ENCODE measurements at regions not wholly inside any gene's neighbourhood (a gene's known extent, or its start where the extent isn't known, plus 50 kb on each side); places are given as distances from the start of the nearest gene placed in this dataset.
"Not testable (repeated sequence)": the region's sequence is repeated elsewhere in the genome, so short reads cannot be mapped to it uniquely, and the experiment has no call there.

DNA sequence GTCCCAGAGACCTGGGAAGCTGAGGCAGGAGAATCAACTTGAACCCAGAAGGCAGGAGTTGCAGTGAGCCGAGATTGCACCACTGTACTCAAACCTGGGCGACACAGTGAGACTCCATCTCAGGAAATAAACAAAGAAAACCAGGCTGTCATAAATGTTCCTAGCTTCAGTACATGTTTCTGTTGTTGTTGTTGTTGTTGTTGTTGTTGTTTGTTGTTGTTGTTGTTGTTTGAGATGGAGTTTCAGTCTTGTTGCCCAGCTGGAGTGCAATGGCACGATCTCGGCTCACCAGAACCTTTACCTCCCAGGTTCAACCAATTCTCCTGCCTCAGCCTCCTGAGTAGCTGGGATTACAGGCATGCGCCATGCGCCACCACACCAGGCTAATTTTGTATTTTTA is 452.5 kb downstream of the HS3ST3B1 start:
- no peak for DNase-seq

DNA sequence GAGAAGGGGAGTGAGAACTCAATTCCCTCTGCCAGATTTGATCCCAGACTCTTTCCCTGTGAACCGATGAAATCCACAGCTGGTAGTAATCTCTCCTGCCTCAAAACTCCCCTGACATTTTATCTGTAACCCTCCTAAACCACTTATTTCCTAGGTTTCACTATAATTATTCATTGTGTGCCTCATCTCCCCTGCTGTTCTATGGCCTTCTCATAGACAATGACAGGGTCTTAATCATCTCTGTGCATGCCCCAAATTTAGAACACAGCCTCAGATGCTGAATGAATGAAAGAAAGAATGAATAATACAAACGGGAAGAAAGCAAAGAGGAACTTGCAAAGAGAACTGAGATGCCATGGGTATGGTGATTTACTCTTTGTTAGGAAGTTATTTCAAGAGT is 451.1 kb downstream of the HS3ST3B1 start:
- DNase-seq, result no peak

DNA sequence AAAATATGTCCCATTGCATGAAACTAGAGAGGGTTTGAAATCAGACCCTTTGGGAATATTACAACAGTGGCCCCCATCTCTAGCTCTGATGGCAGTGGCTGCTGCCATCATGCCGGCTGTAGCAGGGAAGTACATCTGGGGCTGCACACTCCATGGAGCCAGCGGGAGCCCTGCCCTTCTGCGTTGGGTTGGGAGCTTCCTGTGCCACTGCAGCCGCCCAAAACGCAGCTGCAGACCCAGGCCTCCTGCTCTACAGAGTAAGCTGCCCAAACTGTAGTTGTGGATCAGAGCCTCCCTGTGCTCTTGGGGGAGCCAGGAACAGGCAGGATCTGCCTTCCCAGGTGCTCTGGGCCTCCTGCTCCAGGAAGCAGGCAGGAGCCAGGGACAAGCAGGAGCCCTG is 450.0 kb downstream of the HS3ST3B1 start:
- no peak for DNase-seq

DNA sequence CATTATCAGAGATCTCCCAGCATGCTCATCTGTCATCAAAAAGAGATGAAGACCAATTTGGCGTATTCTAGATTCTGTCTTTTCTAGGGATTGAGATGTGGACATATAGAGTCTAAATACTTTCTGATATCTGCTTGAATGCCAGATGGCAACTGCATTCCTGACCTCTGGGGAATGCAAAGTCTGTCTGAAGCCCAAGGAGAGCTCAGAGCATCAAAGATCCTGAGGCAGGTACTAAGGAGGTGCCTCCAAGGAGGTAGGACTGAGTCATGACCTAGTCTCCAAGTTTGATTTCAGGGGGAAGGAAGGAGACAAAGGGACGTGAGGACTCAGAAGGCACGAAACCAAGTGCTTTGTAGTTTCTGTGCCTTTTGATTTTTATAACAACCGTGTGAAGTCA is 448.4 kb downstream of the HS3ST3B1 start:
- DNase-seq, result no peak

DNA sequence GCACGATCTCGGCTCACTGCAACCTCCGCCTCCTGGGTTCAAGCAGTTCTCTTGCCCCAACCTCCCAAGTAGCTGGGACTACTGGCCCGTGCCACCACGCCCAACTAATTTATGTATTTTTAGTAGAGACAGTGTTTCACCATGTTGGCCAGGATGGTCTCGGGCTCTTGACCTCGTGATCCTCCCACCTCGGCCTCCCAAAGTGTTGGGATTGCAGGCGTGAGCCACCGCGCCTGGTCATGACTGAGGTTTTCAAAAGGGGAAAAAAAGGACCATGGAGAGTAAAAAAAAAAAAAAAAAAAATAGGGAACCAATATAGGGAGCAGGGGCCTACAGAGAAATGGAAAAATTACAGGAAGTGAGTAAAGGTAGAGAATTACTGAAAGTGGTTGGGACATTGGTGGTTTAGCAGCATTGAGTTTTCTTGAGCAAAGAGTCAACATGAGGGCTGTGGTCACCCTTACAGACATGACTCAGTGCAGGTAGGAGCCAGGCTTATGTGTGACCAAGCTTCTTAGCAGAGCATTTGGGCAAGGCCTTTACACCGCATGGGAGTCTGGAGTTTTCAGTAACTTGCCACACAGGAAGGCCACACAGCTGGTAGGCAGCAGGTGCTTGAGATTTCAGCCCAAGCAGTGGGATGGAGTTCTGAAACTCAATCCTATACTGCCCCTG is 447.3 kb downstream of the HS3ST3B1 start:
- no peak for DNase-seq

DNA sequence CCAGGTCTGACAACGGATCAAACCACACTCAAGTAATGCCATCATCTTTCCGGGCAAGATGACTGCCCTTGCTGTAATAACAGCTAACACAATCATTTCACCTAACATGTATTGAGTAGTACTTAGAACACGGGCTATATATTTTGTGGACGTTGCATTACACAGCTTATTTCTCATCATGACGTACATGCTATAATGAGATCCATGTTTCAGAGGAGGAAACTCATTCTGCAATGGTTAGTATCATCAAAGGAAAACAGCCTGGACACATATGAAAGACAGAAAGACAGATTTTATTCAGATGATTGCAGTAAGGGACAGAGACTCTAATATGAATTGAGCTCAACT is 446.7 kb downstream of the HS3ST3B1 start:
- no peak for DNase-seq

DNA sequence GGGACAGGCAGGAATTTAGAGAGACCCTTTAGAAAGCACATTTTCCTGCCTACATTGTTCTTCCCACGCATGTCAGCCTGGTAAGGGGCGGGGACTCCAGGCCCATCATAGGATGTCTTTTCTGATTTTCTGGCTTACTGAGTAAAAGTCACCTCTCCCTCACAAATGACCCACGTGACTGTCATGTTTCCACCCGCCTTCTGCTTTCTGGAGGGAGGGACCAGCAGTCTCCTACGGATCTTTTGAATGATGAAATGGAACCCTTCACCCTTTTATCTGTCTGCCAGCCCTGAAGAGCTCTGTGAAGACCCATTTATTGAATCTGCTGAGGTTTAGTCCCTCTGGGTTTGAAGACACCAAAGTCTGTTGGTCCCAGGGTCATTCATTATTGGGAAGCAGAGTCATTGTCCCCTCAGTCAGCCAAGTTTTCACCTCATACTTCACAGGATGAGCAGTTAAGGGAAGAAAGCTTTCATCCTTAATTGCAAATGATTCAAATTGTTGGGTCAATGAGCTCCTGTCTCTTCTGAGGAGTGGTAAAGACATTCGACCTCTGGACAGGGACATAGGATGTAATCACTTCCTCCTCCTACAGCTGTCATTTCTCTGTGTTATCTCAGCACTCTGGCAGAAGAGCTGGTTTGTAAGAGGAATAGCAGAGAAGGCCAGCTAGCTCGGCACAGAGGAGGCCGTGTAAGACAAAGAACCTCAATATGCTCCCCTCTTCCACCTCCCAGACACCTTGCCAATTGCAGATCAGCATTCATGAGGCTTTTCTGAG is 446.1 kb downstream of the HS3ST3B1 start:
- no peak for DNase-seq

DNA sequence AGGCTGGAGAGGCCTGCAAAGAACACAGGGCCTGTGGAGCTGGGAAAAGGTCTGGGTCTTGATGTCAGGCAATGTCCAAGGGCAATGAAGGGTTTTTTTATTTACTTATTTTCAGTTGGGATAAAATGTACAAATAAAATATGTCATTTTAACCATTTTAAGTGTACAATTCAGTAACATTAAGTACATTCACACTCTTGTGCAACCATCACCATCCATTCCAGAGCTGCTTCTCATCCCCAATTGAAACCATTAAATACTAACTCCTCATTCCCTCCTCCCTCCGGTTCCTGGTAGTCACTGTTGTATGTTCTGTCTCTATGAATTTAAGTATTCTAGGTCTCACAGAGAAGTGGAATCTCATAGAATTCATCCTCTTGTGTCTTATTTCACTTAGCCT is 444.7 kb downstream of the HS3ST3B1 start:
- DNase-seq, result no peak

DNA sequence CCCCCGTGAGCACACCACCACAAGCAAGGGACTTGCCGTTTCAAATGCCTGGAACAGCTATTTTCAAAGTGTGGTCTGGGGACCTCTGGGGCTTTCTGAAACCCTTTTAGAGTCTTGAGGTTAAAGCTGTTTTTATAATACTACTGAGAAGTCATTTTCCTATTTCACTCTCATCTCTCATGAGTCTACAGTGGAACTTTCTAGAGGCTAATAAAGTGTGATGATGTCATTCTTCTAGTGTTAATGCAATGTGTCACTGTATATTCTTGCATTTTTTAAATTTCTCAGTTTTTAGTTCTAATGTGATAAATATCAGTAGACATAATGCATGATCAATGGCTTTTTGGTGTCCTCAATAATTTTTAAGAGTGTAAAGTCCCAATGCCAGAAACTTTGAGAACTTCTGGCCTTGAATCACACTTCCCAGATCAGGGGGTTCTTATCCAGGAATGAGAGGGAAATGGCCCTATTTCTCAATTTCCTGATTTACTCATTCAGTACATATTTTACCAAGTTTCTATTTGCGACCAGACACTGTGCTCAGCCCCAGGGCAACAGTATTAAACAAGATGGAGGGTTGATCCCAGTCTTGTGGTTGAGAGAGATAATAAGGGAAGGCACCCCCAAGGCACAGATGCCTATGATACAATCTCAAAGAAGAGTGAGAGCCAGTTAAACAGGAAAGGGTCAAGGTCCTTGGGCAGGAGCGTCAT is 444.0 kb downstream of the HS3ST3B1 start:
- no peak for DNase-seq

DNA sequence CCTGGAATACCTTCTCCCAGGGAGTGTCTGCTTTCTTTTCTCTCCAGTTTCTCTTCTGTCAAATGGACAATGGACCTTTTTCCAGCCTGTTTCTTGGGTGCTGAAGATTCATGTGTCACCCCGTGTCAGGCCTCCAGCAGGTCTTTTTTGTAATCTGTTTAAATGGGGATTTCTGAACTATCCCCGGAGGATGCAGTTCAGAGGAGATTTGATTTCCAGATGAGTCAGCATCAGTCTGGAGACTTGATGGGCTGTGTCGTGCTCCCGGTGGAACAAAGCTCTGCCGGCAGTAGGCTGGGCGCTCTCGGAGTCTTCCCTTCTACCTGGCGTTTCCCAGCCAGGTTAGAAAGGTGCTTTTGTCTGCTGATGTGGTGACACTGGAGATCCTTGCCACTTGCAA is 440.6 kb downstream of the HS3ST3B1 start:
- no peak for DNase-seq

DNA sequence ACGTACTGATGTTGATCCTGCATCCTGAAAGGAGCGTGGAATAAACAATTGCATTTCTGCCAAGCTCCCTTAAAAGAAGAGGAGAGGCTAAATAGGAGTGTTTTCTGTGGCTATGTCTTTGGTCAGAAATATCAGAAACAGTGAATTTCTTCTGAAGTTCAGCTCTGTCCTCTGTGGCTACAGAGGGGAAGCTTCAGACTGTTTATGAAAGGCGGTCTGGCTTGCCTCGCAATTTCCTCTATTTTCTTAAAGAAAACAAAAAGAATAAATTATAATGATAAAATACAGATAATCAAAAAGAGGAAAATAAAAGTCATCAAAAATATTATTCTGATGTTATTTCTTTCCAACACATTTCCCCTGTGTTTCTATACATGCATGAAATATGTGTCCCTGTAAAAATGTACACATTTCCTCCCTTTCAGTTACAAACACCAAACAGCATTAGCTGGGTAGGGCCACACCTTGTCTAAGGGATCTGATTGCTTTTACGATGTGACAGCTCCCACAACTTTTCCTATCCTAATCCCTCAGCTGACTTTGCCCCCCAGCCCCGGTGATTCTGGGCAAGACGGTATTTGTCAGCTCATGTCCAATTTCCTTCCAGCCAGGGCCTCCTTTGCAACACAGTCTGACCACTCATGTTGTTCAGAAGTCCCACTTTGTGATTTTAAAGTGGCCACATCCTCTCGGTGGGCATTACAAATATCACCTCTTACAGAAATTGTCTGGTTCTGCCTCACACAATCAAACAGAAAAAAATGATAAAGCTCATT is 439.0 kb downstream of the HS3ST3B1 start:
- no peak for DNase-seq

DNA sequence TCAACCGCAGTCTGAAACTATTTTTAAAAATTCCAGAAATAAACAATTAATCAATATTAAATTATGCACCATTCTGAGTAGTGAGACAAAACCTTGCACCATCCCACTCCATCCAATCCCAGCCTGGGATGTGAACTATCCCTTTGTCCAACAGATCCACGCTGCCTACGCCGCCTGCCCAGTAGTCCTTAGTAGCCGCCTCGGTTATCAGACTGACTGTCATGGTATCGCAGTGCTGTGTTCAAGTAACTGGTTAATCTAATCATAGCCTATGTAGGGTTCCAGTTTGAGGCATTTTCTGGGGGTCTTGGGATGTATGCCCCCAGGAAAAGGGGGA is 437.7 kb downstream of the HS3ST3B1 start:
- DNase-seq, result no peak

DNA sequence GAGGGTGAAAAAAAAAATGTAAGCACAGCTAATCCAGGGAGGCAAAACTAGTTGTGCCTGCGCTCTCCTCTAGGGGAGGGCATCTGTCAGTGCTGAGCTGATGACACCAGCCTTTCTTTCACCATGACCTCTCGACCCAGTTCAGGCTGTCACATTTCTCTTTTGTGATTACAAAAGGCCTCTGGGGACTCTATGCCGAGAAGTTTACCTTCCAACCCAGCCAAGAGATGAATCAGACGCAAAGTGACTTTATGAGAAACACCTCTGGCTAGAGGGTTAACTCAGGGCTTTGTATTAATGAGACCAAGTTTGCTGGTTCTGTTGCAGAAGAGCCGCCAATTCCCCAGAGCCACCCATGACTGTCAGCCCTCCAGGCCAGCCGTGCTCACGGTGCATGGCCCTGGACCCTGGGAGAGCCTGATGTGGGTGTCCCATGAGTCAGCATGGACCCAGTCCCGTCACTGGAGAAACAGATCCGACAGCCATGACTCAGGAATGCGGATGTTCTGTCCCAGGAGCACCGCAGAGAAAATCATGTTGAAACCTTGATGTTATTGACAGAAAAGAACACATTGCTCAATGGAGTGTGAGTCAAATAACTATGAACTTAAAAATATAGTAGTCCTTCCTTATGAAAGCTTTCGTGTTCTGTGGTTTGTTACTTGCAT is 437.2 kb downstream of the HS3ST3B1 start:
- DNase-seq, result no peak

DNA sequence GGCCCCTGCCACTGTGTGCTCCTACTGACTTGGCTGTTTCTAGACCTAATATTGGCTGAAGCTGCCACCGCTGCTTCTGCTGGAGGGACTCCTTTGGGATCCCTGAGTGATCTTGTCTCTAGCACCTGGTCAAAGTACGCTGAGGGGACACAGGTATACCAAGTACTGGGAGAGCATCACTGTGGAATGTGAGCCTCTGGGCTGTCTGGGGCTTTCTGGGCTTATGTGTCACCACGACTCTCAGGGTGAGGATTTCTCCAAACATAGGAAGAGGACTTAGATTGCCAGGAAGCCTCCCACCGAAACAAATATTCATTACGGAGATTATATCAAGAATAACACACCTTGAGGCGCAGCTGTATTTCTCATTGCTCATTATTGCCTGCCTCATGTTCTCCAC is 435.8 kb downstream of the HS3ST3B1 start:
- no peak for DNase-seq

DNA sequence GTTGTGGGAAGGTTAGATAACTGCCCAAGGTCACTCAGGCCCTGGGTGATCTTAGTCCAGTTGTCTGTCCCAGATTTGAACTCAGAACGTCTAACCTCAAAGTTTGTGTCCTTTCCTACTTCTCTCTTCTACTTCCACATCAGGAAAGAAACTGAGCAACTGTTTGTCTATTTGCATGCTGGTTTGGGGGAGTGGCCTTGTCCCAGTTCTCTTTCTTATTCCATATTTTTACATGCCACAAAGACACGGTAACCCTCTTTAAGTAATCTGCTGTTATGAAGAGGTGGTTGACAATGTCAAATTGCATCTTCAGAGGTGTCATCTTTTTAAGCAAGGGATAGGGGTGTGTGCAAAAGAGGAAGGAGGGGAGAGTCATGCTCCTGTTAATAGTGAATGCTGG is 432.5 kb downstream of the HS3ST3B1 start:
- no peak for DNase-seq

DNA sequence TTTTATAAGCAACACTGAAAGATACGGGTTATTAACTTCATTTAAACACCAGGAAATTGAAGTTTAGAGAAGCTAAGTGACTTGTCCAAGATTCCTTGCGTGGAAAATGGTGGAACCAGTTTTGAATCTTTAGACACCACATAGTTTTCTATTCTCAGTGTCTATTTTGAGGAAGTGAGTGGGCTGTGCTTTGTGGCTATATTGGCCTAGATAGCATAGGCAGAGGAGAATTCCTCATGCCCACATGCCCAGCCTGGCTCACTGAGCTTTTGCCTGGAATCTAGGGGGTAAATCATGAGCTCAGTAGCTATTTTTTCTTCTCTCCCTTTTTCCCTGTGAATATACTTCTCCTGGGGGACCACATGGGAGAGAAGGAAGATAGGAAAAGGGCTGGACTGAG is 431.3 kb downstream of the HS3ST3B1 start:
- DNase-seq, result no peak

DNA sequence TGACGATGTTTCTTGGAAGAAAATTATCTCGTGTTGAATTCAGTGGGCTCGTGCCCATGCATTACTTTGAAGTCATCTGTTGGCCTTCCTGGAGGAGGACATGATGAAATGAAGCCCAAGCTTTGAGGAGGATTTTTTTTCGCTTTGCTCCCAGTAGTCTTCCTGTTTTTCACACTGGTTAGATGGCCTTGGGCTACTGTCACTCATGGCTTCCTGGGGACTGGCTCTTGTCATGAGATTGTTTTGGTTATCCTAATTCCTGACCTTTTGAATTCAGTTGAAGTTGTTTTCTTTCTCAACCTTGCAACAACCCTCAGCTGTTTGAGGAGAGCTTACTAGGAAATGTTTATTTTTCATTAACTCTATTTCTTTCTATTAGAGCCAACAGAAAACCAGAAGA is 430.7 kb downstream of the HS3ST3B1 start:
- no peak for DNase-seq

DNA sequence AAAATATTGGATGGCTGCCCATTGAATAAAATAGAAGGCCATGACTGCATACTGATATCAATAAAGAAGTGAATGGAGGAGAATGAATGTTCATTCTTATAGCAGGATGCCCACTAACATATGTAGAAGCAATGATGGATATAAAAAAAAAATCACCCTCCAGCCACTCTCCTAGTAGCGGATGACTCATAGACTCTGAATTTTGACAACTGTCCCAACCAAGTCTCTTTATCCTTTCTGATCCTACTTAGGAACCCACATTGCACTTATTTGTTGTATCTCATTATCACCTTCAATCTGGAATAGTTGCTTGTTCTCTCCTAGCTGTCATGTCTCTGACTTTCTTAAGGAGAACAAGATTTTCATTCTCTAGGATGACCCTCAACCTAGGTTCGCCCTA is 429.9 kb downstream of the HS3ST3B1 start:
- DNase-seq, result no peak

DNA sequence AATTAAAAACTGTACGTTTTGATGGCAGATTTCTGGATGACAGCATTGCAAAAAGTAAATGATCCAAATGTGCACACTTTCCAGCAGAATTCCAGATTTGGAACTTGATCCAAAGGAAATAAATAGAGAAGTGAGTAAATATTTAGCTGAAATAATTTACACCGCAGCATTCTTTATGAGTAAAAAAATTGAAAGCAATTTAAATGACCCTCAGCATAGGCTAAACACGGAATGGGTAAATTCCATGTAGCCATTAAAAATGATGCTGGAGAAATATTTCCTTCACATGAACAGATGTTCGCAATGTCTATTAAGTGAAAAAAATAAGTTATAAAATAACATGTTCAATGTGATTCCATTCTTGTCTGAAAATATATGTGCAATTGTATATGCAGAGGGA is 424.8 kb downstream of the HS3ST3B1 start:
- DNase-seq, result no peak

DNA sequence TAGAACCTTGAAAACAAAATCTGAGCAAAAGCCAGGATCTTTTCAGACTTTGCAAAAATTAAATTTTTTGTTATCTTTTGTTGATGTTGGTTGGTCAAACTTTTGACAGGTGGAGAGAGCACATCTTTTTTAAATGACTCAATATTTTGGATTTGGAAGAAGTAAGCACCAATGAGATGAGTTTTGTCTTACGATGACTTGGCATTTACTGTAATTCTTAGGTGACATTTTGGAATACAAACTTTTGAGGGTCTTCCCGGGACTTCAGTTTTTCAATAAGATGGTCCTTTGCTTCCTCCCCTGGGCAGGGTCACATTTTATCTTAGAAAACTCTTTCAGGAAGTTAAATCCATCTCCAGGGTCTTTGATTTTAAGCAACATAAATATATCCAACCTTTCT is 423.9 kb downstream of the HS3ST3B1 start:
- no peak for DNase-seq

DNA sequence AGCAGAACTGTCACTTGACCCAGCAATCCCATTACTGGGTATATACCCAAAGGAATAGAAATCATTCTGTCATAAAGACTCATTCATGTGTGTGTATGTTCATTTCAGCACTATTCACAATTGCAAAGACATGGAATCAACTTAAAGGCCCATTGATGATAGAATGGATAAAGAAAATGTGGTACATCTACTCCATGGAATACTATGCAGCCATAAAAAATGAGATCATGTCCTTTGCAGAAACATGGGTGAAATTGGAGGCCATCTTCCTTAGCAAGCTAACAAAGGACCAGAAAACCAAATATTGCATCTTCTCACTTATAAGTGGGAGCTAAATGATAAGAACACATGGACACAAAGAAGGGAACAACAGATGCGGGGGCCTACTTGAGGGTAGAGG is 422.5 kb downstream of the HS3ST3B1 start:
- not testable (repeated sequence) for DNase-seq

DNA sequence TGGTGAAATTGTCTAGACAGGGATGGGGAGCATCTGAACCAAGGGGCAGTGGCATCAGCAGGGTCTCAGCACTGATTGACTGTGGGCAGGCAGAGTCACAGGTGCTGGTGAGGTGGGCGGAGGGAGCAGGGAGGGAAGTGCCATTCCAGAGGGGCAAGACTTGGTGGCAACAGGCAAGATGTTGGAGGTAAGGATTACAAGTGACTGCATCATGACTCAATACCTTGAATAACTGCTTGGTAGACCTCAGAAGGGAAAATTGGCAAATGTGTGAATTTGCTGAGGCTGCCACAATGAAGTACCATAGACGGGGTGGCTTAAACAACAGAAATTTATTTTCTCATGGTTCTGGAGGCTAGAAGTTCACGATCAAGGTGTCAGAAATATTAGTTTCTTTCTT is 419.1 kb downstream of the HS3ST3B1 start:
- no peak for DNase-seq

DNA sequence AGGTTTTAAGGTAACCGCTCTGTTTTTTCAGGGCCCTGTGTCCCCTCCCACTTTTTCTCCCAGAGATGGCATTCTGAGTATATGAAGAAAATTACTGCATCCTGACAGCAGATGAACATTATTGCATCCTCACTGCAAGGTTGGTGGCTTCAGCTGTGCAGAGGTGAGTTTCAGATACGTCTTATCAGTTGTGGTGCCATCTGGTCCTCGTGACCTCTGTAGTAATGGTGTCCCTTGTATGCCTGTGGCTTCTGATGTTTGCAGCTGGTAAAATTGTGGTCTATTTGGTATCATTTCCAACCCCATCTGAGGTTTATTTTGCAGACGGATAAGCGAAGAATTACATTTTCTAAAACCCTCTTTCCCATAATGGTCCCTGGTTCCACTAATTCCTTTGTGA is 417.0 kb downstream of the HS3ST3B1 start:
- no peak for DNase-seq

All from stimulated activated CD4-positive, alpha-beta T cell treated with anti-CD3 and anti-CD28 coated beads, Interleukin-4, amount 100 ng/mL, for 4 hours (primary cell).